SKM-1 treated with dmso at 0.1 percent for 144 hours (cell line): ENCODE measurements at regions not wholly inside any gene's neighbourhood (a gene's known extent, or its start where the extent isn't known, plus 50 kb on each side); places are given as distances from the start of the nearest gene placed in this dataset.
"Not testable (repeated sequence)": the region's sequence is repeated elsewhere in the genome, so short reads cannot be mapped to it uniquely, and the experiment has no call there.

Source experiments
- DNase-seq: peaks from one replicate; lab custom pipeline; 2025; ENCODE audit not compliant: unreplicated experiment; lab: John Stamatoyannopoulos, UW

DNA sequence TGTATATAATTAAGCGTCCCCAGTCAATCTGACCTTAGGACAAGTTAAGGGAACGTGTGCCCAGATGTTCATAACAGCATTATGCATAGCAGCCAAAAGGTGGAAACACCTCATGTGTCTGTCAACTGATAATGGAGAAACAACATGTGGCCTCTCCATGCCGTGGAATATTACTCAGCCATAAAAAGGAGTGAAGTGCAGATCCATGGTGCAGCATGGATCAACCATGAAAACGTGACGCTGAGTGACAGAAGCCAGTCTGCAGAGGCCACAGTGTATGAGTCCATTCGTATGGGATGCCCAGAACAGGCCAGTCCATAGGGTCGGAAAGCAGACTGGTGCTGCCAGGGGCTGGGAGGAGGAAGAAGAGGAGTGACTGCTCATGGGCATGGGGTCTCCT lies 161.0 kb upstream of the CIBAR2 start:
- no peak for DNase-seq

DNA sequence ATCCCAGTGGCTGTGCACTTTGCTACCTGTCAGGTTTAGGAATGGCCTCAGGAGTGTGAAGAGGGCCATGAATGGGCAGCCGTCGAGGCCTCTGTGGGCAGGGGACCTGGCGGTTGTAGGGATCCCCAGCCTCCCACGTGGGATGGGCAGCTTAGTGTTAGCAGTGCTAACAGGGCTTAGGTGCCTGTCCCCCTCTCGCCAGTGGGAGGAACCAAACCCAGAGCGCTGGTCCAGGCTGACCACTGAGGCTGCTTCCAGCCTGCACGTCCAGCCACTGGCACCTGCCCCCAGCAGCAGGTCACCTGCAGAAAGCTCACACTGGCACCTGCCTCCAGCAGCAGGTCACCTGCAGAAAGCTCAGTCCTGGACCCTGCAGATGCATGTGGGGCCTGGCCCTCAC lies 162.2 kb upstream of the CIBAR2 start:
- DNase-seq, result no peak

DNA sequence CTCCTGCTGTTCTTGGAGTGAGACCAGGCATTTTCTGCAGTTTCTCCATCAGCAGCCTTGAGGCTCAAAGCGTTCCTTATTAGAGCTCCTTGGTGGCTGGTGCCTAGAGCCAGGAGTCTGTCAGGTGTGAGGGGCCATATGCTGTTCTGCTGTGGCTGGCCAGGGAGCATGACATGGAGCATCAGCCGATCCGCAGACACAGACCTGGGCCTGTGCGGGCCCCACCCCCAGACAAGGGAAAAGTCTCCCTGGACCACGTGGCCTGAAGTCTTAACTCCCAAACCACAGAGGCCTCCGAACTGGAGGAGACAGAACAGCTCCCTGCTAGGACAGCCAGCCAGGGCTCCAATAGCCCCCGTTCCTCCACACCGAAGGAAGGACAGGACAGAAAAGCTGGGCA lies 162.7 kb upstream of the CIBAR2 start:
- DNase-seq, result no peak

- DNase-seq, result peak; percentile 15
Observed at GRCh38 chr16:85275533-85276249, 163.4 kb upstream of the CIBAR2 start.

DNA sequence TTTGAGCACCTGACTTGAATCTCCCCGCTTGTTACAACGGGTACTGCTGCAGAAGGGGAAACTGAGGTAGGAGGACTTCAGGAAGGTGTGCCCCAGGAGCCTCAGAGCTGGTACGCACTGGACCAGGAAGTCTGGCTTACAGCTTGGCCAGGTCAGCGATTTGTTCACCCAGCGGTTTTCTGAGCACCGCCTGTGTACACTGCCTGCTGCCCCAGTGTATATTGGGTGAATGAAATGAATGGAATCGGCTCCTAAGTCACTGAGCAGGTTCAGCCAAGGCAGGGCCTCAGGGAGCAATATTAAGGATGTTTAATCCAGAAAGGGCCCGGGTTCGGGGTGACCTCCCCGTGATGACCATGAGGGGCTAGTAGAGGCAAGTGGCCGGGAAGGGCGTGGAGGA lies 164.0 kb upstream of the CIBAR2 start:
- DNase-seq, result no peak

DNA sequence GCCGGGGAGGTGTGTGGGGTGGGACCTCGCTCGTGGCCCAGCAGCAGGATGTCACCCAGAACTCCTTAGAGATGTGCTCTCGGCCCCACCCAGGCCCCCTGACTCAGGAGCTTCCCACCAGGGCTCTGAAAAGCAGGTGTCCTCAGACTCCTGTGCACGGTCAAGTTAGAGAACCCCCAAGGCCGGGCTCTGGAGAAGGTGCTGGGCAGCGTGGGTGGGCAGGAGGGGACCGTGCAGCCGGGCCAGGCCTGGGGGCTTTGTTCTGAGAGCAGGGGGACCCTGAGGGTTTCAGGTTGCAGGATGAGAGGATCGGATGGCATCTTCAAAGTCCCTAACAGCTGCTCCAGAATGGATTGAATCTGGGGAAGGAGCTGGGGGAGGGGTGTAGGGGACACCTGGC lies 164.4 kb upstream of the CIBAR2 start:
- no peak for DNase-seq

DNA sequence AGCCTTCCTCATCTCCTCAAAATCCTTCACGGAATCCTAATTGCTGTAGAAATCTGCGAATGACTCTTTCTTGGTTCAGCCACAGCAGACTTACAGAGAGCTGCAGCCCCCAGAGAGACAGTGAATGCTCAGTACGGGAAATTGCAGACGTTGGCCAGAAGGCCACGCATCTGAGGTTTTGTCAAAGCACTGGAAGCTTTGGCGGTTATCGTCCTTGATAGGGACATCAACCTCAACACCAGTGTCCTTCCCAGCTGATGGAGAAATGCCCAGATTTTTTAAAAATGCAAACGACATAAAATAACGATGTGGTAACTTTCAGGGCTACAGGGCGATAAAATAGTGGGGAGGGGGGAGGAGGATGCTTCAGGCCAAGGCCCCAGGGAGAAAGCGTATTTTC lies 166.6 kb upstream of the CIBAR2 start:
- no peak for DNase-seq

DNA sequence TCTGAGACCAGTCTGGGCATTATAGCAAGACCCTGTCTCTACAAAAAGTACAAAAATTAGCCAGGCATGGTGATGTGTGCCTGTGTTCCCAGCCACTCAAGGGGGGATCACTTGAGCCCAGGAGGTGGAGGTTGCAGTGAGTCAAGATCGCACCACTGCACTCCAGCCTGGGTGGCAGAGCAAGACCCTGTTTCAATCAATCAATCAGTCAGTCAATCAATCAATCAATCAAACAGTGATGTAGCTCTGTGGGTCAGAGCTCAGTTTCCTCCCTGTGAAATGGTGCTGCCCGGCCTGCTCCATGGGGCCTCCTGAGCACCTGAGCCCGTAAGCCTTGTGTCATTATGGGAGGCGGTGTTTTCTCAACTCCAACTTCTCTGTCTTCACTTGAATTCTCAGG lies 167.1 kb upstream of the CIBAR2 start:
- no peak for DNase-seq

GRCh38 chr16:85279825-85280545 lies 167.7 kb upstream of the CIBAR2 start:
- DNase-seq, result no peak

DNA sequence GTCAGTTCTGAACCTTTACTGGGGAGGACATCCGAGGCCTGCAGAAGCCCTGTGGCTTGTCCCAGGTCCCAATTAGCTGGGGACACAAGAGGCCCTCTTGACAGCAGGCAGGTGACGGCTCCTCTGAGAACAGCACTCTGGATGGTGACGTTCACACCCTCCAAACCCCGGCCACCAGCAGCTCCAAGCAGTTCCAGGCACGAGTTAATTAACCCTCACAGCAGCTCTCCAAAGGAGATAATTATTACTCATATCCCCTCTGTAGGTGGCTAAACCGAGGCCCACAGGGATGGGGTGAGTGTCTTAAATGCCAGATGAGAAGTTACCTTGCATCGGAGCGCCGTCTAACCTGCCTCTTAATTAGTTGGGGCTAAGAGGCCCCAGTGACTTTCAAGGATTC lies 168.9 kb upstream of the CIBAR2 start:
- no peak for DNase-seq

- DNase-seq, result no peak
Observed at GRCh38 chr16:85282842-85283241, 170.6 kb upstream of the CIBAR2 start.

- DNase-seq, result no peak
Observed at GRCh38 chr16:85283305-85284050, 171.2 kb upstream of the CIBAR2 start.

GRCh38 chr16:85284141-85284817 lies 172.0 kb upstream of the CIBAR2 start:
- DNase-seq, result no peak

GRCh38 chr16:85285681-85286065 lies 173.4 kb upstream of the CIBAR2 start:
- no peak for DNase-seq

- DNase-seq, result no peak
Observed at GRCh38 chr16:85286066-85286831, 174.0 kb upstream of the CIBAR2 start.

GRCh38 chr16:85286951-85287814 lies 174.9 kb upstream of the CIBAR2 start:
- no peak for DNase-seq

- DNase-seq, result not testable (repeated sequence)
Observed at GRCh38 chr16:85287815-85288109, 175.5 kb upstream of the CIBAR2 start.

DNA sequence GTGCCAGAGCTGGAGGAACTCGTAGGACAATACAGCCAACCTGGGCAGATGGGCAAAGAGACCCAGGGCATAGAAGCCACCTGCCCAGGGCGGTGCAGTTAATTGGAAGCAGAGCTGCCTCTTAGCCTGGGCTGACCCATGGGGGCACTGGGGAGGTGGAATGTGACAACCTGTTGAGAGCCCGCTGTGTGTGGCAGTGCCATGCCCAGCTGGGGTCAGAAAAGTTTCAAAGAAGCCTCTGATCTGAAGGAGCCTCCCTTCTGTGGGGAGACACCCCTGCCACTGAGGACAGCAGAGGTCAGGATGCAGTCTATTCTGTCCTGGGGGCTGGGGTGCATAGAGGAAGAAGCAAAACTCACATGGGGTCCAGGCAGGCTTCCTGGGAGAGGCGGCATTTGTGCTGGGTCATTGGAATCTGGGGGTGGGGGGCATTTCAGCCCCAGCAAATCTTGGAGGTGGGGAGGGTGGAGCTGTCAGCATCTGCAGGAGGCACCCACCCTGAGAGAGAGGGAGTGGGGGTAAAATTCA lies 176.1 kb upstream of the CIBAR2 start:
- DNase-seq, result no peak

DNA sequence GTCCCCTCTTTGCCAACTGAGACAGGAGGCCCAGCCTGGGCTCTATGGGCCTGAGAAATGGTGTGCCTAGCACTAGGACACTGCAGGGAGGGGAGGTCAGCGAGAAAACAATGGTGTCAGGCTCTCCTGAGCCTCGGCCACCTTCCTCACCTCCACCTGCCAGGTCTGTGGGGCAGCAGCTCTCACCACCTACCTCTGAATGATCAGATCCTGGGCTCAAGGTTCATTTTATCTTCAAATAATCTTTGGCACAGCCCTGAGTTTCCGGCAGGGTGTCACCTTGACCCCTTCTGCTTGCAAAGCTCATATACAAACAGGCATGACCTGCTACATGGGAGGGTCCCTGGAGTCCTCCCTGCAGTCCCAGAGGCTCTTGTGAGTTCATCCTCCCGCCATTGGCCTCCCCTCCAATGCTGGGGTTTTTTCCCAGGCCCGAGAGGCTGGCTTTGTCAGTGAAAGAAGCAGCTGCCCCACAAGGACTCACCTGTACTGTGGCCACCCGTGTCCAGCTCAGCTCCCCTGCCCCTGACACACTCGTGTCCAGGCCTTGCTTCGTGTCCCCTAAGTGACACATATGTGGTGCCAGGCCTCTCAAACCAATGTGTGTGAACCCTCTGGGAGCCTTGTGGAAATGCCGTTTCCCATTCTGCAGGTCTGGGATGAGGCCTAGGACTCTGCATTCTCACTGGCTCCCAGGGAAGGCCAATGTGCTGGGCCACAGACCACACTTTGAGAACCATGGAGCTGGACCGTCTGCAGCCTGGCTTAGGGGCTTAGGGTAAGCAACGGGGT lies 176.8 kb upstream of the CIBAR2 start:
- no peak for DNase-seq
